ENCODE measurements at regions not wholly inside any gene's neighbourhood (a gene's known extent, or its start where the extent isn't known, plus 50 kb on each side); places are given as distances from the start of the nearest gene placed in this dataset.
"Not testable (repeated sequence)": the region's sequence is repeated elsewhere in the genome, so short reads cannot be mapped to it uniquely, and the experiment has no call there.

DNA sequence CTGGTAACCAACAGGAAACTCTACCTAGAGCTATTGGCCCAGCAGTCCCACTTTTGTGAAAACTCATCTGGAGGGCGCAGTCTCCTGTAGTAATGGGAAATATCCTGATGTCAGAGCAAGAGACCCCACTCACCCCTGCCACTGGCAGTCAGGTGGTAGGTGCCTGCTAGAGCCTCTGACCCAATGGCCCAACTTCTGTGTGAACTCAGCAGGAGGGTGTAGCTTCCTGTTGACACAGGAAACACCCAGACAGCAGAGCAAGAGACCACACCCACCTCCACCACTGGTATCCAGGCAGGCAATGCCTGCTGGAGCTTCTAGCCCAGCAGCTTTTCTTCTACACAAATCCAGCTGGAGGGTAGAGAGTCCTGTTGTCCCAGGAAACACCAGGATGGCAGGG is 1176.8 kb upstream of the PRR20A start:
- WGBS, result 83% methylated on average over 1 of the region's 1 CpG
- H3K27ac ChIP-seq, result no peak overlapping the region
- no peaks in the 10 kb centered on the region for H3K4me1 ChIP-seq
- DNase-seq (ENCODE audit: low spot score in 2 of 2), result no peak
- peaks cover 21% of the 10 kb centered on the region for H3K9me3 ChIP-seq
- no peaks in the 10 kb centered on the region for H3K27me3 ChIP-seq
- H3K4me3 ChIP-seq, result no peak overlapping the region
- TF ChIP-seq EP300 (IDR thresholded peaks at IDR 0.05), result no peak
- TF ChIP-seq POLR2A (IDR thresholded peaks at IDR 0.05), result no peak
- no peak for TF ChIP-seq POLR2AphosphoS5 (IDR thresholded peaks at IDR 0.05)
- no peak for TF ChIP-seq CTCF (IDR thresholded peaks at IDR 0.05)
- H3K36me3 ChIP-seq, result no peaks in the 10 kb centered on the region

GRCh38 chr13:55967055-55967454 is 1173.7 kb upstream of the PRR20A start:
- 87% methylated on average over 3 of the region's 3 CpGs for WGBS
- TF ChIP-seq POLR2A (IDR thresholded peaks at IDR 0.05), result no peak
- no peak for TF ChIP-seq CTCF (IDR thresholded peaks at IDR 0.05)
- TF ChIP-seq POLR2AphosphoS5 (IDR thresholded peaks at IDR 0.05), result no peak
- no peak for TF ChIP-seq EP300 (IDR thresholded peaks at IDR 0.05)
- Histone ChIP-seq H3K36me3 (no peaks in the 10 kb centered on the region), H3K27me3 (no peaks in the 10 kb centered on the region), H3K4me3 (no peak overlapping the region), H3K9me3 (peaks cover 21% of the 10 kb centered on the region), H3K4me1 (no peaks in the 10 kb centered on the region), H3K27ac (no peak overlapping the region)
- no peak for DNase-seq (ENCODE audit: low spot score in 2 of 2)

DNA sequence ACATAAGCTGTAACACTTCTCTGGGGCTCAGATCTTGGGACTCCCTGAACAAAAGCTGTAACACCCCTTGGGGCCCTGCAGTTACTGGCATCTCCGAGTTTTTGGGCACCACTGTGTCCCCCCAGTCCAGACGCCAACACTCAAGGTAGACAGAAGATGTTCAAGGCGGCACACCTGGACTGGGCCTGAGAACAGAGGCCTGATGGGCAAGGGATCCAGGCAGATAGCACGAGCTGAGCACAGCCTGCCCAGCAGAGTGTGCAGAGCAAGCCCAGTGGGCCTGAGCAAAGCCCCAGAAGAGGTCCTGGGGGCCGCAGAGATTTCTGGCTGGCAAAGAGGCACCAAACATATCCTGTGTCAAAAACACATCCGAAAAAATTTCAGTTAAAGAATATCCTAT is 1163.3 kb upstream of the PRR20A start:
- DNase-seq (ENCODE audit: low spot score in 2 of 2), result no peak
- Histone ChIP-seq H3K27me3 (no peaks in the 10 kb centered on the region), H3K4me3 (no peak overlapping the region), H3K27ac (no peak overlapping the region), H3K36me3 (no peaks in the 10 kb centered on the region), H3K4me1 (no peaks in the 10 kb centered on the region), H3K9me3 (no peaks in the 10 kb centered on the region)
- TF ChIP-seq POLR2A (IDR thresholded peaks at IDR 0.05), result no peak
- TF ChIP-seq CTCF (IDR thresholded peaks at IDR 0.05), result no peak
- TF ChIP-seq POLR2AphosphoS5 (IDR thresholded peaks at IDR 0.05), result no peak
- TF ChIP-seq EP300 (IDR thresholded peaks at IDR 0.05), result no peak
- WGBS, result 91% methylated on average over 6 of the region's 6 CpGs

- Histone ChIP-seq H3K27ac (no peak overlapping the region), H3K4me3 (no peak overlapping the region), H3K4me1 (no peaks in the 10 kb centered on the region), H3K27me3 (no peaks in the 10 kb centered on the region), H3K9me3 (peaks cover 3% of the 10 kb centered on the region), H3K36me3 (no peaks in the 10 kb centered on the region)
- DNase-seq (ENCODE audit: low spot score in 2 of 2), result no peak
- TF ChIP-seq POLR2A (IDR thresholded peaks at IDR 0.05), result no peak
- TF ChIP-seq EP300 (IDR thresholded peaks at IDR 0.05), result no peak
- no peak for TF ChIP-seq POLR2AphosphoS5 (IDR thresholded peaks at IDR 0.05)
- no peak for TF ChIP-seq CTCF (IDR thresholded peaks at IDR 0.05)
- 29% methylated on average over 1 of the region's 1 CpG for WGBS
Measured at GRCh38 chr13:55981381-55981780, 1159.3 kb upstream of the PRR20A start.

GRCh38 chr13:55984026-55984425 is 1156.7 kb upstream of the PRR20A start:
- not testable (repeated sequence) for DNase-seq (ENCODE audit: low spot score in 2 of 2); H3K27me3 ChIP-seq; H3K36me3 ChIP-seq; H3K4me1 ChIP-seq; H3K9me3 ChIP-seq; H3K4me3 ChIP-seq; H3K27ac ChIP-seq
- WGBS, result 94% methylated on average over 2 of the region's 2 CpGs

DNA sequence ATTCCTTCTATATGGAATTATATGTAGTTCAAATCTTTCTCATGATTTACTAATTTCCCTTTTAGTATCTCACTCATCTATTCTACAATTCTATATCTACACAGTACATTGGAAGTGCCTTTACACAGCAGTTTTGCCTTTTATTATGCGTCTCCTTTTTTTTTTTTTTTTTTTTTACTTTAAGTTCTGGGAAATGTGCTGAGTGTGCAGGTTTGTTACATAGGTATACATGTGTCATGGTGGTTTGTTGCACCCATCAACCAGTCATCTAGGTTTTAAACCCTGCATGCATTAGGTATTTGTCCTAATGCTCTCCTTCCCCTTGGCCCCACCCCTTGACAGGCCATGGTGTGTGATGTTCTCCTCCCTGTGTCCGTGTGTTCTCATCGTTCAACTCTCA is 1150.1 kb upstream of the PRR20A start:
- Histone ChIP-seq H3K4me3 (no peak overlapping the region), H3K9me3 (peaks cover 10% of the 10 kb centered on the region), H3K36me3 (no peaks in the 10 kb centered on the region), H3K27ac (no peak overlapping the region), H3K4me1 (no peaks in the 10 kb centered on the region), H3K27me3 (no peaks in the 10 kb centered on the region)
- 97% methylated on average over 3 of the region's 3 CpGs for WGBS
- DNase-seq (ENCODE audit: low spot score in 2 of 2), result no peak
- TF ChIP-seq POLR2A (IDR thresholded peaks at IDR 0.05), result no peak
- no peak for TF ChIP-seq EP300 (IDR thresholded peaks at IDR 0.05)
- no peak for TF ChIP-seq POLR2AphosphoS5 (IDR thresholded peaks at IDR 0.05)
- TF ChIP-seq CTCF (IDR thresholded peaks at IDR 0.05), result no peak

All from suprapubic skin (tissue), 4 donors.